ENCODE measurements at regions not wholly inside any gene's neighbourhood (a gene's known extent, or its start where the extent isn't known, plus 50 kb on each side); places are given as distances from the start of the nearest gene placed in this dataset.
"Not testable (repeated sequence)": the region's sequence is repeated elsewhere in the genome, so short reads cannot be mapped to it uniquely, and the experiment has no call there.

DNA sequence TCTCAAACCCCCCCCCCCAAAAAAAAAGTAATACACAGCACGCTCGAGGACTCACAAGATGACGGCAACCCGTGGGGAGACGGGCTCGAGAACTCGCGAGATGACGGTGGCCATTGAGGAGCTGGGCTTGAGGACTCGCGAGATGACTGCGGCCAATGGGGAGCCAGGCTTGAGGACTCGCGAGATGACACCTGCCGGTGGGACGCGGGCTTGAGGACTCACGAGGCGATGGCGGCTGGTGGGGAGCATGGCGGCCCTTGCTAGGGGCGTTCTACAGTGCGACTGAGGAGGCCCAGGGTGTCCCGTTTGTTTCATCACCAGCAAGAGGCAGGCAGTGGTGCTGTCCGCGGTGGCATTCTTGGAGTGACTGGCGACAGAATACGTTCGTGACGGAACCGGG is 172.4 kb upstream of the MAGEB16 start:
- Histone ChIP-seq H3K27ac (no peak overlapping the region), H3K9ac (no peak overlapping the region), H3K9me3 (ENCODE audit: control insufficient read depth, low read length) (no peaks in the 10 kb centered on the region), H3K4me1 (no peaks in the 10 kb centered on the region), H3K4me3 (ENCODE audit: low read depth, low read length) (no peak overlapping the region), H3K27me3 (ENCODE audit: control insufficient read depth, insufficient read depth, low read length) (no peaks in the 10 kb centered on the region), H3K4me2 (ENCODE audit: low read length) (no peak overlapping the region), H2AFZ (no peak overlapping the region), H3K36me3 (ENCODE audit: control insufficient read depth, insufficient read depth, low read length) (no peaks in the 10 kb centered on the region), H3K79me2 (no peaks in the 10 kb centered on the region)
- TF ChIP-seq, protein P1, sequence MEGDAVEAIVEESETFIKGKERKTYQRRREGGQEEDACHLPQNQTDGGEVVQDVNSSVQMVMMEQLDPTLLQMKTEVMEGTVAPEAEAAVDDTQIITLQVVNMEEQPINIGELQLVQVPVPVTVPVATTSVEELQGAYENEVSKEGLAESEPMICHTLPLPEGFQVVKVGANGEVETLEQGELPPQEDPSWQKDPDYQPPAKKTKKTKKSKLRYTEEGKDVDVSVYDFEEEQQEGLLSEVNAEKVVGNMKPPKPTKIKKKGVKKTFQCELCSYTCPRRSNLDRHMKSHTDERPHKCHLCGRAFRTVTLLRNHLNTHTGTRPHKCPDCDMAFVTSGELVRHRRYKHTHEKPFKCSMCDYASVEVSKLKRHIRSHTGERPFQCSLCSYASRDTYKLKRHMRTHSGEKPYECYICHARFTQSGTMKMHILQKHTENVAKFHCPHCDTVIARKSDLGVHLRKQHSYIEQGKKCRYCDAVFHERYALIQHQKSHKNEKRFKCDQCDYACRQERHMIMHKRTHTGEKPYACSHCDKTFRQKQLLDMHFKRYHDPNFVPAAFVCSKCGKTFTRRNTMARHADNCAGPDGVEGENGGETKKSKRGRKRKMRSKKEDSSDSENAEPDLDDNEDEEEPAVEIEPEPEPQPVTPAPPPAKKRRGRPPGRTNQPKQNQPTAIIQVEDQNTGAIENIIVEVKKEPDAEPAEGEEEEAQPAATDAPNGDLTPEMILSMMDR (IDR thresholded peaks at IDR 0.05) = no peak

DNA sequence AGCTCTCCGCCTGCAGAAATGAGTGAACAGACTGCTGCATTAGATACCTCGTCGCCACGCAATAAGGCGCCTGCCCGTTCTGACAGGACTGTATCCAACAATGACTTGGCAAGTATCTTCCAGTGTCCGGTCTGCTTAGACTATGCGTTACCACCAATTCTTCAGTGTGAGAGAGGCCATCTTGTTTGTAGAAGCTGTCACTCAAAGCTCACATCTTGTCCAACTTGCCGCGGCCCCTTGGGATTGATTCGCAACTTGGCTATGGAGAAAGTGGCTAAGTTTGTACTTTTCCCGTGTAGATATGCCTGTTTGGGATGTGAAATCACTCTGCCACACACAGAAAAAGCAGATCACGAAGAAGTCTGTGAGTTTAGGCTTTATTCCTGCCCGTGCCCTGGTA is 172.0 kb upstream of the MAGEB16 start:
- no peak overlapping the region for H3K27ac ChIP-seq
- no peak overlapping the region for H2AFZ ChIP-seq
- H3K36me3 ChIP-seq (ENCODE audit: control insufficient read depth, insufficient read depth, low read length) = no peaks in the 10 kb centered on the region
- TF ChIP-seq, protein P1 (IDR thresholded peaks at IDR 0.05) = no peak
- H3K79me2 ChIP-seq = no peaks in the 10 kb centered on the region
- H3K9me3 ChIP-seq (ENCODE audit: control insufficient read depth, low read length) = no peaks in the 10 kb centered on the region
- H3K9ac ChIP-seq = no peak overlapping the region
- no peaks in the 10 kb centered on the region for H3K27me3 ChIP-seq (ENCODE audit: control insufficient read depth, insufficient read depth, low read length)
- H3K4me1 ChIP-seq = no peaks in the 10 kb centered on the region
- H3K4me3 ChIP-seq (ENCODE audit: low read depth, low read length) = no peak overlapping the region
- H3K4me2 ChIP-seq (ENCODE audit: low read length) = no peak overlapping the region

DNA sequence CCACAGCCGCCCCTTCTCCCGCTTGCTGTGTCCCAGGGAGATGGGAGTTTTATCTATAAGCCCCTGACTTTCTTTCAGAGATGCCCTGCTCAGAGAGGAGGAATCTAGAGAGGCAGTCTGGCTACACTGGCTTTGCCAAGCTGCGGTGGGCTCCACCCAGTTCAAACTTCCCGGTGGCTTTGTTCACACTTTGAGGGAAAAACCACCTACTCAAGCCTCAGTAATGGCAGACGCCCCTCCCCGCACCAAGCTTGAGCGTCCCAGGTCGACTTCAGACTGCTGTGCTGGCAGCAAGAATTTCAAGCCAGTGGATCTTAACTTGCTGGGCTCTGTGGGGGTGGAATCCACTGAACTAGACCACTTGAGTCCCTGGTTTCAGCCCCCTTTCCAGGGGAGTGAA is 162.2 kb upstream of the MAGEB16 start:
- H2AFZ ChIP-seq; H3K27me3 ChIP-seq (ENCODE audit: control insufficient read depth, insufficient read depth, low read length); H3K27ac ChIP-seq; H3K79me2 ChIP-seq; H3K9me3 ChIP-seq (ENCODE audit: control insufficient read depth, low read length); H3K4me2 ChIP-seq (ENCODE audit: low read length); H3K9ac ChIP-seq; H3K36me3 ChIP-seq (ENCODE audit: control insufficient read depth, insufficient read depth, low read length); H3K4me3 ChIP-seq (ENCODE audit: low read depth, low read length); H3K4me1 ChIP-seq: not testable (repeated sequence)

DNA sequence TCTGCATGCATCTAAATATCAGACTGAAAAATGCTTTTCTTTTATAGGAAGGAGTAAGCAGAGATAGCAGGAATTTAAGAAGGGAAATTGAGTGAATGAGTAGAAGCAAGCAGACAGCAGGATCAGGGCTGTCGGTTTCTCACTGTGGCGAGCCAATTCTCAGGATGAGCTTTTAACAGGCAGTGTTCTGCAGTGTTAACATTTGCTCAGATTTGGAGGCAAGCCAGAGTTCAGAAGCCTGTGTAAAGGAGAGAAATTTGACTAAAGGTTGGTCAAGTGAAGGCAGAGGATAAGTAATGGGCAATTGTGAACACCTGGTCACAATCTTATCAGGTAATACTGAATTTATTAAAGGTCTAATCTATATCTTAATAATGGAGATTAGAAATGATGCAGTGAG is 133.3 kb upstream of the MAGEB16 start:
- Histone ChIP-seq H3K4me3 (ENCODE audit: low read depth, low read length) (no peak overlapping the region), H3K36me3 (ENCODE audit: control insufficient read depth, insufficient read depth, low read length) (no peaks in the 10 kb centered on the region), H2AFZ (no peak overlapping the region), H3K27me3 (ENCODE audit: control insufficient read depth, insufficient read depth, low read length) (no peaks in the 10 kb centered on the region), H3K9me3 (ENCODE audit: control insufficient read depth, low read length) (no peaks in the 10 kb centered on the region), H3K4me1 (no peaks in the 10 kb centered on the region), H3K9ac (no peak overlapping the region), H3K27ac (no peak overlapping the region), H3K79me2 (no peaks in the 10 kb centered on the region), H3K4me2 (ENCODE audit: low read length) (no peak overlapping the region)
- TF ChIP-seq, protein P1 (IDR thresholded peaks at IDR 0.05) = no peak

DNA sequence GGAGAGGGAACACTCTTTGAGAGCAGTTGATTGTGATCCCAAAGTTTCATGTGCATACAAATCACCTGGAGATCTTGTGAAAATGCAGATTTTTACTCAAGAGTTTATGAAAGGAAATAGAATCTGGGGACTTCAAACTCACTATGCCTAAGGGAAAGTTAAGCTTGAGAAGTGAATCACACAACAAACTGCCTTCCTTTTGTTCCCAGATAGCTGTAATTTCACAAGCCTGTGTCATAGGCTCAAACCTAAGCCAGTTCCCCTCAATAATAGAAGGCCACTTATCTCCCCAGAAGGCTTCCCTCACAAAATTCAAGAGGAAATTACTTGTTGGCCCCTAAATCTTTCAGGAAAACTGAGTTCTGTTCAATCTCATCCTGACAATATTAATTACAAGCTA is 132.8 kb upstream of the MAGEB16 start:
- Histone ChIP-seq H3K36me3 (ENCODE audit: control insufficient read depth, insufficient read depth, low read length) (no peaks in the 10 kb centered on the region), H3K27ac (no peak overlapping the region), H2AFZ (no peak overlapping the region), H3K4me2 (ENCODE audit: low read length) (no peak overlapping the region), H3K4me3 (ENCODE audit: low read depth, low read length) (no peak overlapping the region), H3K4me1 (no peaks in the 10 kb centered on the region), H3K9ac (no peak overlapping the region), H3K79me2 (no peaks in the 10 kb centered on the region), H3K27me3 (ENCODE audit: control insufficient read depth, insufficient read depth, low read length) (no peaks in the 10 kb centered on the region), H3K9me3 (ENCODE audit: control insufficient read depth, low read length) (no peaks in the 10 kb centered on the region)
- TF ChIP-seq, protein P1 (IDR thresholded peaks at IDR 0.05) = no peak

All from parathyroid adenoma (tissue), 2 donors.